GM19238 (cell line): ENCODE measurements at regions not wholly inside any gene's neighbourhood (a gene's known extent, or its start where the extent isn't known, plus 50 kb on each side); places are given as distances from the start of the nearest gene placed in this dataset.

Source experiments
- DNase-seq: peaks from one replicate; pipeline ENCODE4 v3.0.0; 2011; ENCODE audit warnings: low spot score; ENCODE audit not compliant: insufficient read length

- DNase-seq, result no peak
These were observed 155.6 kb upstream of the PRSS58 start for GRCh38 chr7:142413280-142414000.

DNA sequence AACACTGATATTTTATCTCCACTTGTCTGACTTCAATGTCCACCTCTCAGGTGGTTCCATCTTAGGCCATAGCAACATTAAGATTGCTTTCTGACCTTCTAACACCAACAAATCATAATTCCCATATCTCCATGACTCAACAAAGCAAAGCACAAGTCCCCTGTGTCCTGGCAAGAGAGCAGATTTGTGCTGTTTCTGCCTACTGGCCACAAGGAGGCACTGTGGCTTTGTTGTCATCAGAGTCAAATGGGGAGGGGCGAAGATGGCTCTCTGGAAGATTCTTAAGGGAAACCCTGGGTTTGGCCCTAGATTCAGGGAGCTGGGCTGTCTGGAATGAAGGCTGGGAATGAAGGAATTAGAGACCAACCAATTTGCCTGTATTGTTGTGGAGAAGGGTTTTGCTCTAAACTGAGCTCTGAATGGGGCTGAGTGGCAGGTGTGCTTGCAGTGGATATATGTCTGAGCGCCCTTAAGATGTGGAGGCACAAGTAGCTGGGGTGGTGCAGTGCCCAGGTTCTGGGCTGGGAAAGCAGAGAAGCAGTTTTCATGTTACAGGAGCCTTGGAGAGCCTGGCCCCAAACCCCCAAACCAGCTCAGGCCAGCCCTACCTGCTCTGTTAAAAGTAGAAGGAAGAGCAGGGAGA lies 154.8 kb upstream of the PRSS58 start:
- peak; percentile 18 for DNase-seq

DNA sequence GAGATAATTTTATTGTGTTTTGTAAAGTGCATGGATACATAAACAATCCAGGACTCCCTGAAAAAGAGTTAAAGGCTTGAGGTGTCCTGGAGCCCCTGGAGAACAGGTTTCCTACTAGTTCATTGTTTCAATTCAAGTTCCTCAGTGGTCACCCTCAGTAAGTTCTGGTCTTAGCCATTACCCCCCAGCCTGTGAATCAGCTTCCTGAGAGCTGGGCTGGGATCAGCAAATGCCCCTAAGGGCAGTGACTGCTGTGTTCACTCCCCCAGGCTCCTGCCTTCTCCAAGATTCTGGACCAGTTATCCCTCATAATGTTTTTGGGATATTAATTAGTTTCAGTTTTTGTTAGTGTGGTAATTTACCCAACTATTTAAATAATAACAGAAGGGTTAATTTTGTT lies 151.6 kb upstream of the PRSS58 start:
- DNase-seq, result no peak

GRCh38 chr7:142408794-142409193 lies 150.9 kb upstream of the PRSS58 start:
- DNase-seq, result no peak

DNA sequence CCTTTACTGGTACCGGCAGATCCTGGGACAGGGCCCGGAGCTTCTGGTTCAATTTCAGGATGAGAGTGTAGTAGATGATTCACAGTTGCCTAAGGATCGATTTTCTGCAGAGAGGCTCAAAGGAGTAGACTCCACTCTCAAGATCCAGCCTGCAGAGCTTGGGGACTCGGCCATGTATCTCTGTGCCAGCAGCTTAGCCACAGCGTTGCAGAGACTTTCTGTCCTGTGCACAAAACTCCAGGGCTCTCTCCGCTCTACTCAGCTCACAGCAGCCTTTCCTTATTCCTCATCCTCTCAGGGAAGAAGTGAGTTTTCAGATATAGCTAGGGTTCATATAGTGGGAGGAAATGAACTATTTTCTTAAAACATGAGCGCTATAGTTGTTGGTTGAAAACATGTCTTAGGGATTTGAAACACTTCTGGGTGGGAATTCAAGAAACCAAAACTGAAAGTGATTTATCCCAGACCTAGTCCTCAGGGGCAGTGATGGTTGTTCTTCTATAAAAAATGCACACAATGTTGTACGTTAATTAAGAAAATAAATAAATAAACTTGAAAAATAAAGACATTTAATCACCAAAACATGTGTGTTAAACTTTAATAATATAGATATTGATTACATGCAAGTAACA lies 150.2 kb upstream of the PRSS58 start:
- no peak for DNase-seq

DNA sequence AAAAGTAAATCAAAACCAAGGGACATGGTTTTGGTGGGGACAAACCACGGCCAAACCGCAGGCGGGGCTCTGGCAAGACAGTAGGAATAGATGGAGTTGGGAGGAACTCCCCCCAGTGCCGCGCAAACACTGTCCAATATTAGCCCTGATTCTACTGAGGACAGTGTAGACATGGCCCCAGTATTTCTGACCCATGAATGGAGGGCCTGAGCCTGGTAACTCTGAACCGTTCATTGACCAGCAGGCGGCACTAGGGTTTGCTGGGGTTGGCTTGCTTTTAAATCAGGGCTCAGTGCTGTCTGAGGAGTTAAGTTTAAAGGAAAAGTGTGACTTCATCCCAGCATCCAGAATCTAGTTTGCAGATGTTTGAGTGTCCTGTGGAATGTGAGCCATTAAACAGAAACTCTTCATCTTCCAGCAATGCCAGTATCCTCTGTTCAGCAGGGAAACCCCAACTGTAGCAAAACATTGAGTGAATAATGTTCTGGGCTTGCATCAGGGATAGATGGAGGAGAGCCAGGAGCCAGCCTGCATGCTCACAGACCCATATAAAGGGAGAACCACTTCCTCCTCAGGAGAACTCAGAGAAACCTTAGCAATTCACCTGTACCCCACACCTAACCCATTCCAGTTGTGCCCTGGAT lies 147.4 kb upstream of the PRSS58 start:
- DNase-seq, result no peak

- no peak for DNase-seq
These were observed 144.1 kb upstream of the PRSS58 start for GRCh38 chr7:142401951-142402350.

DNA sequence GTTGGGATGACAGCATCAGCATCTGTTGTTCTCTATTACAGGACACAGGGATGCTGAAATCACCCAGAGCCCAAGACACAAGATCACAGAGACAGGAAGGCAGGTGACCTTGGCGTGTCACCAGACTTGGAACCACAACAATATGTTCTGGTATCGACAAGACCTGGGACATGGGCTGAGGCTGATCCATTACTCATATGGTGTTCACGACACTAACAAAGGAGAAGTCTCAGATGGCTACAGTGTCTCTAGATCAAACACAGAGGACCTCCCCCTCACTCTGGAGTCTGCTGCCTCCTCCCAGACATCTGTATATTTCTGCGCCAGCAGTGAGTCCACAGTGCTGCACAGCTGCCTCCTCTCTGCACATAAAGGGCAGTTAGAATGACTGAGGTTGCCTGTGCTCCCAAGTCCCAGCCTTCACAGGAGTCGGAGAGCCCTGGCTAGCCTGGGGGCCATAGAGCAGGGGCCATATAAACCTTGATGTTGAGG lies 142.2 kb upstream of the PRSS58 start:
- no peak for DNase-seq

GRCh38 chr7:142391191-142391992 lies 133.5 kb upstream of the PRSS58 start:
- no peak for DNase-seq

DNA sequence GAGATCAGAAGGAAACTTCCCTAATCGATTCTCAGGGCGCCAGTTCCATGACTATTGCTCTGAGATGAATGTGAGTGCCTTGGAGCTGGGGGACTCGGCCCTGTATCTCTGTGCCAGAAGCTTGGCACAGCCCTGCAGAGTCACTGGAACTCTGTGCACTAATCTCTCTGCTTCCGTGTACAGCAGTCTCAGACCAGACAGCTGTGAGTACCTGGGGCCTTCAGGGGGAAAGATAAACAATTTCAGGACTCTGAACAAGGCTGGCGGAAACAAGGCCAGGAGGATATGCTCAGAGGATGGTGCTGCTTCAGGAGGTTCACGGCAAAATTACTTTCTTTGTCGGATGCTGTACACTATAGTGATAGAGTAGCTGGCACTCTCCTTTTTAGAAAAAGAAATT lies 131.7 kb upstream of the PRSS58 start:
- DNase-seq, result no peak

DNA sequence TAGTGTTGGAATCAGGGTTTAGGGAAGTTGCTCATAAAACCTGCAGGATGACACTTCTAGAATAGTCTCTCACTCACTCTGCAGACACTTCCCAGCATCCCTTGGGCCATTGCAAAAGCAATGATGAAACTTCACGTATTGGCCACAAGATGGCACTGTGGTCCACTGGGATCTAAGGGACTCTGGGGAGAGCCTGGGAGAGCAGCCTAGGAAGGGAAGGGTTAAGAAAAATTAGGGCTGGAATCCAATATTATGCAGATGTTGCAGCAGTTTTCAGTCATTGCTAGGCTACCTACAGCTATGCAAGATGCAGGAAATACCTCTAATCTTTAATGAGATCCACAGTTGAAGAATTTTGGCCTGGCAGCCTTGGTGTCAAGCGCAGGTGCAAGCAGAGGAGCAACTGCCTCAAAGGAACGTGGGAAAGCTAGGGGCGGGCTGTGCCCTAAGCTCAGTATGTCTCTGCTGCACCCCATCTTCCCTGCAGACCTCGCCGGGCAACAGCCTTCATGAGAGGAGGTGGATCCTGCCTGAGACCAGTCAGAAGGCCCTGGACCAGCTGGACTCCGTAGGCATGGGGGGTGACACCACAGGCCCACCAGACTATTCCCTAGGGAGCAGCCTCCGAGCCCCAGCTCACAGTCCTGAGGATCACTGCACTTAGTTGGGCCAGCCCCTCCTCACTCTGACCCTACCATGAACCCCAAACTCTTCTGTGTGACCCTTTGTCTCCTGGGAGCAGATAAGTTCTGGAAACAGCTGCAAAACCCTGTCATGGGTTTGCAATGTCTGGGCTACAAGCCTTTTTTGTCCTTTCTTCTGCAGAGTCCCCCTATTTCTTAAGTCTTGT lies 127.9 kb upstream of the PRSS58 start:
- DNase-seq, result no peak

GRCh38 chr7:142384493-142384922 lies 126.7 kb upstream of the PRSS58 start:
- DNase-seq, result no peak

DNA sequence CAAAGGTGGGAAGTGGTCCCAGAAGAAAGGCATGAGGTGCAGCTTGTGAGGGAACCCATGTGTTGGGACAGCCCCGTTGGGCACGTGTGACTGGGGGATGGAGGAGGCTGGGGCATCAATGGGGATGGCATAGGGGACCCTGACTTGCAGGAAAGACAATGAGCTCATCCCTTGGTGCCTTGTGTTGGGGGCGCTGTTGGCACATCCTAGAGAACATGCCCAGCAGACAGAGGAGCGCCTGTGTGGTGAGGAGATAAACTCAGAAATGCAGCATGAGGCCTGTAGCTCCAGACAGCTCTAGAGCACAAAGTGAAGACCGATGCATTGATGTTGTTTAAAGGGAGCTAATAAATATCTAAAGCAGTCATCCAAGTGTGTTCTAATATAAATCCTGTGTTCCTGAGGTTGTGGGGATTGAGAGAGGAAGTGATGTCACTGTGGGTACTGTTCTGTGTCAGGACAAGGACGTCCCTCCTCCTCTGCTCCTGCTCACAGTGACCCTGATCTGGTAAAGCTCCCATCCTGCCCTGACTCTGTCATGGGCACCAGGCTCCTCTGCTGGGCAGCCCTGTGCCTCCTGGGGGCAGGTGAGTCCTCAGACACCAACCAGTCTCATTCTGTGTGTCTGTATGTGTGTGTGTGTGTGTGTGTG lies 126.1 kb upstream of the PRSS58 start:
- no peak for DNase-seq

DNA sequence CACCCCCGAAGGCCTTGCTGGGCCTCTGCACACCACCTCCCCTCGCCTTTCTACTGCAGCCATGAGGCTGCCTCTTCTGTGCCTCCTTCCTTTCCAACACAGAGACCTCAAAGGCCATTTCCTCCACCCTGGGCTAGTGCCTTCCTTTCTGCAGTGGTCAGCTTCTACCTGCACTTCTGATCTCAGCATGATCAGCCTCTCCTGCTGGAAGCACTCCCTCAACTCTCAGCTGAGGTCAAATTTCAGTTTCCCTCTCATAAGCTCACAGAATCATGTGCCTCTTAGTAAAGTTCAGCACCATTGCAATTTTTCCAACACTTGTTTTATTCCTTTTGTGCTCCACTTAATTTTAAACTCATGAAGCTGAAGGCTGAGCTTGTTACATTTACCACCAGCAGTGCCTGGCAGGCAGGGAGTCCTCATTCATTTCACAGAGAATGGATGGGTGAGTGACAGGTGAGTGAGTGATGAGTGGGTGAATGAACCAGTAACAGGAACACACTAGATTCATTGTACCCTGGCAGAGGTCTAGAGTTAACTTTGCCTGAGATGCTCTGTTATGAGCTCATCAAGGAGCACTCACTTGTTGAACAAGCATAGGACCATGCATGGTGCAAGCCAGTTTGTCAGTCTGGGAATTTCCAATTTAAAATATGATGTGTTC lies 124.0 kb upstream of the PRSS58 start:
- DNase-seq, result no peak

GRCh38 chr7:142380069-142380468 lies 122.2 kb upstream of the PRSS58 start:
- DNase-seq, result no peak

DNA sequence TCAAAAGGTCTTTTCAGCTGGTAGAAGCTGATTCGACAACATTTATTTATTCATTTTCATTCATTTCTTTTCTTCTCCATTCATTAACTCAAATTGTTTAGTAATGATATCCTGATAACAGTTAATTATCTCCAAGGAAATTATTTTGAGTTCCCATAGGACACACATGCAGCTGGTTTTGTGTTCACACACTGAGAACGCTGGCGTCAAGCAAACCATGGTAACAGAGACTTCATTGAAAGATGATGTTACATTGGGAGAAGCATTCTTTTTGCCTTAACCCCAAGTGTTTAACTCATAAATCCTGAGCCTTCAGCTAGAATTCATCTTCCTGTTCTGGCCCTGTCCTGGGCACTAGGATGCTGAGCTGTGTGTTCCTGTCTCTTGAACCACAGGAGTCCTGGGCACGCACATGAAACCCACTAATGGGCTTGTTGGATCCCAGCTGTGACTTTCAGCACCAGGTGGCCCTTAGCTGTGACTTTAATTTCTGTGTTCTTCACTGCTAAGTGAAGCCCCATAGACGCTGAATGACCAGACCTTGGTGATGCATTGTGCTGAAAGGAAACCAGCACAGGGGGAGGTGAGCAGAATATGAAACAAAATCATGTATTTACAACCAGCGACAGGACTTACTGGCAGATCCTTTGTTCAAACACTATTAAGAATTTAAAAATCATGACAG lies 121.5 kb upstream of the PRSS58 start:
- no peak for DNase-seq

GRCh38 chr7:142377567-142377966 lies 119.7 kb upstream of the PRSS58 start:
- DNase-seq, result no peak

GRCh38 chr7:142376356-142376997 lies 118.6 kb upstream of the PRSS58 start:
- DNase-seq, result no peak
